ENCODE measurements at regions not wholly inside any gene's neighbourhood (a gene's known extent, or its start where the extent isn't known, plus 50 kb on each side); places are given as distances from the start of the nearest gene placed in this dataset.

- H3K4me3 ChIP-seq (ENCODE audit: low read depth, low read length) = no peak overlapping the region
- TF ChIP-seq, protein P1, sequence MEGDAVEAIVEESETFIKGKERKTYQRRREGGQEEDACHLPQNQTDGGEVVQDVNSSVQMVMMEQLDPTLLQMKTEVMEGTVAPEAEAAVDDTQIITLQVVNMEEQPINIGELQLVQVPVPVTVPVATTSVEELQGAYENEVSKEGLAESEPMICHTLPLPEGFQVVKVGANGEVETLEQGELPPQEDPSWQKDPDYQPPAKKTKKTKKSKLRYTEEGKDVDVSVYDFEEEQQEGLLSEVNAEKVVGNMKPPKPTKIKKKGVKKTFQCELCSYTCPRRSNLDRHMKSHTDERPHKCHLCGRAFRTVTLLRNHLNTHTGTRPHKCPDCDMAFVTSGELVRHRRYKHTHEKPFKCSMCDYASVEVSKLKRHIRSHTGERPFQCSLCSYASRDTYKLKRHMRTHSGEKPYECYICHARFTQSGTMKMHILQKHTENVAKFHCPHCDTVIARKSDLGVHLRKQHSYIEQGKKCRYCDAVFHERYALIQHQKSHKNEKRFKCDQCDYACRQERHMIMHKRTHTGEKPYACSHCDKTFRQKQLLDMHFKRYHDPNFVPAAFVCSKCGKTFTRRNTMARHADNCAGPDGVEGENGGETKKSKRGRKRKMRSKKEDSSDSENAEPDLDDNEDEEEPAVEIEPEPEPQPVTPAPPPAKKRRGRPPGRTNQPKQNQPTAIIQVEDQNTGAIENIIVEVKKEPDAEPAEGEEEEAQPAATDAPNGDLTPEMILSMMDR (IDR thresholded peaks at IDR 0.05; ENCODE audit: insufficient read depth, low read length, missing control alignments) = no peak
- ChIA-PET POLR2A (no interaction called here), CTCF (interaction anchor here (1.1 to 2.2 kb wide), 3 partner anchors 32 to 391 kb away, joined by 4 to 7 read pairs (median 5); no protein-coding TSS in a partner anchor)
- DNase-seq (ENCODE audit: low read depth, low spot score) = no peak
These were observed 241.6 kb upstream of the ZPLD1 start for GRCh38 chr3:102193255-102193654.

GRCh38 chr3:102194001-102194400 is 240.8 kb upstream of the ZPLD1 start:
- POLR2A ChIA-PET = no interaction called here
- DNase-seq (ENCODE audit: low read depth, low spot score) = no peak
- no peak overlapping the region for H3K4me3 ChIP-seq (ENCODE audit: low read depth, low read length)
- TF ChIP-seq, protein P1 (IDR thresholded peaks at IDR 0.05; ENCODE audit: insufficient read depth, low read length, missing control alignments) = no peak
- CTCF ChIA-PET = interaction anchor here (1.1 to 2.2 kb wide), 3 partner anchors 32 to 391 kb away, joined by 4 to 7 read pairs (median 5); no protein-coding TSS in a partner anchor

DNA sequence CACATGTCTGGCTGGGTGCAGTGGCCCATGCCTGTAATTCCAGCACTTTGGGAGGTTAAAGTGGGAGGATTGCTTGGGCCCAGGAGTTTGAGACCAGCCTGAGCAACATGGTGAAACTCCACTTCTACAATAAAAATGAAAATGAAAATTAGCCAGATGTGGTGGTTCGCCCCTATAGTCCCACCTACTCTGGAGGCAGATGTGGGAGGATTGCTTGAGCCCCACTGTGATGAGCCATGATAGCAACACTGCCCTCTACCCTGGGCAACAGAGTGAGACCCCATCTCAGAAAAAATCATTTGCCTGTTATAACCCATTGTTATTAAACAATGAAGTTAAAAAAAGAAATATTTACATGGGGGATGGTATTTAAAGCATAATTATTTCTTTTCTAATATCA is 240.1 kb upstream of the ZPLD1 start:
- no peak for DNase-seq (ENCODE audit: low read depth, low spot score)
- no peak overlapping the region for H3K4me3 ChIP-seq (ENCODE audit: low read depth, low read length)
- POLR2A ChIA-PET = no interaction called here
- CTCF ChIA-PET = interaction anchor here (1.8 kb wide), 1 partner anchor 30 kb away, joined by 7 read pairs; no protein-coding TSS in a partner anchor
- TF ChIP-seq, protein P1 (IDR thresholded peaks at IDR 0.05; ENCODE audit: insufficient read depth, low read length, missing control alignments) = no peak

- no peak for DNase-seq (ENCODE audit: low read depth, low spot score)
- no peak overlapping the region for H3K4me3 ChIP-seq (ENCODE audit: low read depth, low read length)
- POLR2A ChIA-PET = no interaction called here
- CTCF ChIA-PET = interaction anchor here (1.1 to 1.8 kb wide), 2 partner anchors 19 to 30 kb away, joined by 3 to 7 read pairs; no protein-coding TSS in a partner anchor
- TF ChIP-seq, protein P1 (IDR thresholded peaks at IDR 0.05; ENCODE audit: insufficient read depth, low read length, missing control alignments) = no peak
These were observed 239.4 kb upstream of the ZPLD1 start for GRCh38 chr3:102195198-102195948.

DNA sequence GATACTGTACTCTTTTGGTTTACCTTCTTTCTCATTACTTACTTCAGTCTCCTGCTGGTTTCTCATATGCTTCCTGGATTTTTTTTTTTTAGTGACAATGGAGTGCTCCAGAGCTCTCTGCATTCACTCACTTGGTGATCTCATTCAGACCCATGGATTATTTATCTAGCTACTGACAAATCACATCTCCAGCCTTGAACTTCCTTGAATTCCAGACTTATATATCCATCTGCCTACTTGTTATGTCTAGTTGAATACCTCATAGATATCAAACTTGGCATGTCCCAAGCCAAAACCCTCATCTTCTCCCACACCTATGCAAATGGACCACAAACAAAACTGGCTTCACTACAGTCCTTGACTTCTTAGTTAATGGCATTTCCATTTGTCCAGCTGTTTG is 234.7 kb upstream of the ZPLD1 start:
- POLR2A ChIA-PET = interaction anchor here (0.7 to 1.4 kb wide), 4 partner anchors 10 to 351 kb away, joined by 3 to 5 read pairs (median 4); partner anchors contain the start of gene NFKBIZ
- no peak overlapping the region for H3K4me3 ChIP-seq (ENCODE audit: low read depth, low read length)
- peak; percentile 57 for DNase-seq (ENCODE audit: low read depth, low spot score)
- CTCF ChIA-PET = interaction anchor here (1.2 to 1.7 kb wide), 4 partner anchors 25 to 397 kb away, joined by 3 to 5 read pairs (median 4); no protein-coding TSS in a partner anchor
- TF ChIP-seq, protein P1 (IDR thresholded peaks at IDR 0.05; ENCODE audit: insufficient read depth, low read length, missing control alignments) = no peak

DNA sequence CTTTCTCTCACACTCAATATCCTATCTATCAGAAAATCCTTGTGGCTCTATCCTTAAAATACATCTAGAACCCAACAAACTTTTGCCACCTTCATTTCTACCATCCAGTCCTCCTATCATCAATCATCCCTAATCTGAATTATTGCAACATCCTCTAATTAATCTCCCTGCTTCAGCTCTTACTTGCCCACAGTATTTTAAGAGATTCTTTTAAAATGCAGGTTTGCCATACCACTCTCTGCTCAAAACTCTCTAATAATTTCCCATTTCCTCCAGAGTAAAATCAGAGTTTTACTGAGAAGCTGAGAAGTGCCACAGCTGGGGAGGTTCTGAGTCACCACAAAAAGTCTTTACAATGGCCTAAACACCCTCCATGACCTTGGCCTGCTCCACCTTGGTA is 234.3 kb upstream of the ZPLD1 start:
- DNase-seq (ENCODE audit: low read depth, low spot score) = no peak
- ChIA-PET POLR2A (interaction anchor here (0.8 to 1.4 kb wide), 3 partner anchors 11 to 351 kb away, joined by 3 to 5 read pairs (median 4); partner anchors contain the start of gene NFKBIZ), CTCF (interaction anchor here (1.2 to 1.7 kb wide), 4 partner anchors 25 to 398 kb away, joined by 3 to 5 read pairs (median 4); no protein-coding TSS in a partner anchor)
- TF ChIP-seq, protein P1 (IDR thresholded peaks at IDR 0.05; ENCODE audit: insufficient read depth, low read length, missing control alignments) = no peak
- H3K4me3 ChIP-seq (ENCODE audit: low read depth, low read length) = no peak overlapping the region

All from AG04449 (cell line).